Body of pancreas (tissue), 4 donors: ENCODE measurements at regions not wholly inside any gene's neighbourhood (a gene's known extent, or its start where the extent isn't known, plus 50 kb on each side); places are given as distances from the start of the nearest gene placed in this dataset.

Source experiments
- ATAC-seq: fragments of 150-250 bp; one replicate; pipeline ENCODE4 v1.9.1; 2016
- DNase-seq, 4 donors: peaks; one replicate each; pipeline ENCODE4 v3.0.0-alpha.2; 2019
- H3K27ac ChIP-seq, 4 donors: fragments of 200-600 bp; sonication (generic); 1 replicate in 3 of 4; 2 replicates in 1 of 4; pipeline versions ENCODE4 v1.5.1 to v1.6.1; 2016 to 2019; ENCODE audit warnings: mild to moderate bottlenecking in 1 of 4, mixed read lengths in 1 of 4, moderate library complexity in 1 of 4
- H3K27me3 ChIP-seq, 2 donors: fragments of 200-600 bp; sonication (generic); one replicate each; pipeline ENCODE4 v1.6.0; 2016; ENCODE audit warnings: mild to moderate bottlenecking in 1 of 2
- H3K36me3 ChIP-seq, 2 donors: fragments of 200-600 bp; sonication (generic); replicated peaks in 1 of 2; 2 replicates each; pipeline ENCODE4 v1.5.1; 2016; ENCODE audit warnings: low read depth in 2 of 2; ENCODE audit not compliant: insufficient read depth in 1 of 2
- H3K4me1 ChIP-seq: fragments of 200-600 bp; sonication (generic); one replicate; pipeline ENCODE4 v1.6.0; 2016
- H3K4me3 ChIP-seq, 2 donors: fragments of 200-600 bp; sonication (generic); 1 replicate in 1 of 2; 2 replicates in 1 of 2; pipeline ENCODE4 v1.5.1; 2016 to 2019
- H3K9me3 ChIP-seq, 3 donors: fragments of 200-600 bp; sonication (generic); 1 replicate in 2 of 3; 2 replicates in 1 of 3; pipeline ENCODE4 v1.5.1; 2016
- CTCF ChIP-seq, 7 experiments: fragments of 450-650 bp in 4 of 7; fragments of 200-600 bp in 3 of 7; sonication (generic) in 3 of 7; IDR thresholded peaks; one replicate each; pipeline ENCODE4 v1.5.1; 2016 to 2019; ENCODE audit warnings: antibody characterized with exemption in 7 of 7
- POLR2A ChIP-seq, 3 donors: fragments of 450-650 bp; IDR thresholded peaks; one replicate each; pipeline ENCODE4 v1.6.1; 2016; ENCODE audit warnings: antibody characterized with exemption in 3 of 3, mild to moderate bottlenecking in 2 of 3
- WGBS, 2 donors: methylation state at CpG; one replicate each; pipeline ENCODE4 v1.1.5; 2017; 5-methylcytosine and 5-hydroxymethylcytosine counted together
- intact Hi-C: fragments of 100-400 bp; cut with DNase I; formaldehyde crosslinking; loops from one replicate; pipeline ENCODE4 v1.15.1; 2023

DNA sequence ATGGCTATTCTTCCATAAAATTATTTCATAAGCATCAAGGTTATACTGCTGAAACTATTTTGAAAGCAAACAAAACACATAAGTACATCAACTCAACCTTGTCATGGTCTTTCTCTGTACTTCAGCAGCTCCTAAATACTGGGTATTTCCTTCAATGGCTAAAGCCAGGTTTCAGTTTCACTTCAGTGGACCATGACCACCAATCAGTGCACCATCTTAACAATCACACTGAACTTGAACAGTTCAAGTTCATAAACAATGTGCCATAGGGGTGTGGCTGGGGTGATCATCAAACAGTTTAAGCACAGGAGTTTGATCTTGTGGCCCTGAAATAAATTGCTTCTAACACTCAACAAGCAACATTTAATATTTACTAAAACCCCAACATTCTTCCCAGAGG, 124.1 kb upstream of the FIGN start:
- DNase-seq (no peak), ATAC-seq (no peak)
- H3K4me1 ChIP-seq: no peaks in the 10 kb centered on the region

DNA sequence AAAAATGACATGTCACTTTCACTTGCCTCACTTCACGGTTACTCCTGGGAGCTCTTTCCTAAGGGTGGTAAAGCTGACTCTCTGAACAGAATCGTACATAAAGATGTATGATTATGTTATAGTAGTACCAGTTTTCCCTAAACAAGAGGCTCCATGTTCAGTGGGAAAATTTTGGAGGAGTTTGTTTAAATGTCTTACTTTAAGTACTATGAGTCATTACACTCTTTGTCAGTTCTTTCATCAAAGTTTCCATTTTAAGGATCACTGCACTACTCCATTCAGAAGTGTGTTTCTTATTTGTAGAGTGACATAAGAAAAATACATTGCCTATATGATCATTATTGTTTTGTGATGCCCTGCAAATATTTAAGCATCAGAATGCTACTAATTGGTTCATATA, 121.1 kb upstream of the FIGN start:
- H3K27me3 ChIP-seq: no peaks in the 10 kb centered on the region
- H3K27ac ChIP-seq: no peak overlapping the region
- no peaks in the 10 kb centered on the region for H3K36me3 ChIP-seq
- WGBS, 2 donors: 31 to 40% methylated on average over 2 of the region's 2 CpGs
- H3K4me1 ChIP-seq: no peaks in the 10 kb centered on the region
- intact Hi-C loops: no loop called here
- no peak overlapping the region for H3K4me3 ChIP-seq
- H3K9me3 ChIP-seq: no peaks in the 10 kb centered on the region
- no peak for DNase-seq
- no peak for TF ChIP-seq CTCF (IDR thresholded peaks at IDR 0.05)
- no peak for TF ChIP-seq POLR2A (IDR thresholded peaks at IDR 0.05)
- ATAC-seq: no peak

More for the DNA sequence above, 124.1 kb upstream of the FIGN start:
- no peak for TF ChIP-seq CTCF (IDR thresholded peaks at IDR 0.05)
- no peak for TF ChIP-seq POLR2A (IDR thresholded peaks at IDR 0.05)
- Histone ChIP-seq H3K27me3 (no peaks in the 10 kb centered on the region), H3K9me3 (no peaks in the 10 kb centered on the region), H3K27ac (no peak overlapping the region), H3K36me3 (no peaks in the 10 kb centered on the region), H3K4me3 (no peak overlapping the region)
- intact Hi-C loops: no loop called here

- no peak overlapping the region for H3K27ac ChIP-seq
- intact Hi-C loops: no loop called here
- no peaks in the 10 kb centered on the region for H3K36me3 ChIP-seq
- no peak overlapping the region for H3K4me3 ChIP-seq
- TF ChIP-seq CTCF (IDR thresholded peaks at IDR 0.05) (no peak), POLR2A (IDR thresholded peaks at IDR 0.05) (no peak)
- ATAC-seq (no peak), DNase-seq (no peak)
- WGBS, 2 donors: 33 to 35% methylated on average over 3 of the region's 3 CpGs
- no peaks in the 10 kb centered on the region for H3K9me3 ChIP-seq
- no peaks in the 10 kb centered on the region for H3K4me1 ChIP-seq
- no peaks in the 10 kb centered on the region for H3K27me3 ChIP-seq
Measured at GRCh38 chr2:163852616-163853015, 116.8 kb upstream of the FIGN start.

- TF ChIP-seq POLR2A (IDR thresholded peaks at IDR 0.05): no peak
- H3K4me3 ChIP-seq: no peak overlapping the region
- intact Hi-C loops: no loop called here
- no peaks in the 10 kb centered on the region for H3K4me1 ChIP-seq
- 80 to 85% methylated on average over 3 of the region's 3 CpGs for WGBS, 2 donors
- no peak for DNase-seq
- no peaks in the 10 kb centered on the region for H3K9me3 ChIP-seq
- no peaks in the 10 kb centered on the region for H3K27me3 ChIP-seq
- no peak for ATAC-seq
- H3K27ac ChIP-seq: no peak overlapping the region
- no peaks in the 10 kb centered on the region for H3K36me3 ChIP-seq
Measured at GRCh38 chr2:163849756-163850435, 114.1 kb upstream of the FIGN start.

GRCh38 chr2:163838890-163839289, 103.1 kb upstream of the FIGN start:
- ATAC-seq (no peak), DNase-seq (no peak)
- no peak for TF ChIP-seq CTCF (IDR thresholded peaks at IDR 0.05)
- Histone ChIP-seq H3K9me3 (no peaks in the 10 kb centered on the region), H3K4me3 (no peak overlapping the region), H3K27ac (no peak overlapping the region), H3K4me1 (no peaks in the 10 kb centered on the region), H3K36me3 (no peaks in the 10 kb centered on the region), H3K27me3 (no peaks in the 10 kb centered on the region)
- intact Hi-C loops: no loop called here
